Activated CD8-positive, alpha-beta T cell treated with anti-CD3 and anti-CD28 coated beads for 36 hours (primary cell): ENCODE measurements at regions not wholly inside any gene's neighbourhood (a gene's known extent, or its start where the extent isn't known, plus 50 kb on each side); places are given as distances from the start of the nearest gene placed in this dataset.

Experiments
- ATAC-seq: fragments of 200-7000 bp; cut with Tn5 transposase; one replicate; pipeline ENCODE4 v1.10.0; 2021; ENCODE audit warnings: mild to moderate bottlenecking, moderate library complexity
- CTCF ChIA-PET: fragments of 350-600 bp; sonication (Branson Sonifier 250); formaldehyde crosslinking; loops from one replicate; lab custom pipeline; 2021; ENCODE audit warnings: antibody characterized with exemption; lab: Charles Lee
- POLR2A ChIA-PET: fragments of 350-600 bp; sonication (Branson Sonifier 250); formaldehyde crosslinking; loops from one replicate; lab custom pipeline; 2021; ENCODE audit warnings: antibody characterized with exemption; lab: Charles Lee
- DNase-seq: peaks from one replicate; pipeline ENCODE4 v3.0.0-alpha.2; 2020
- H3K27ac Mint-ChIP-seq: one replicate; pipeline ENCODE4 v1.8.0; 2021; ENCODE audit warnings: mild to moderate bottlenecking, mixed read lengths
- H3K27me3 Mint-ChIP-seq: one replicate; pipeline ENCODE4 v1.8.0; 2021; ENCODE audit warnings: mixed read lengths
- H3K36me3 Mint-ChIP-seq: one replicate; pipeline ENCODE4 v1.8.0; 2021; ENCODE audit warnings: low read depth, mixed read lengths
- H3K4me1 Mint-ChIP-seq: one replicate; pipeline ENCODE4 v1.8.0; 2021; ENCODE audit warnings: low read depth, mixed read lengths
- H3K4me3 Mint-ChIP-seq: one replicate; pipeline ENCODE4 v1.8.0; 2021; ENCODE audit warnings: mild to moderate bottlenecking, moderate library complexity, mixed read lengths
- H3K9me3 Mint-ChIP-seq: one replicate; pipeline ENCODE4 v1.8.0; 2021; ENCODE audit warnings: mixed read lengths
- CTCF ChIP-seq: fragments of 200-600 bp; IDR thresholded peaks from one replicate; pipeline ENCODE4 v1.8.0; 2022; ENCODE audit warnings: antibody characterized with exemption, mild to moderate bottlenecking
- intact Hi-C: fragments of 100-400 bp; cut with micrococcal nuclease; formaldehyde crosslinking; loops from one replicate; pipeline ENCODE4 v1.10.0; 2022

GRCh38 chr6:142551274-142551811 is 249.5 kb downstream of the ADGRG6 start:
- Mint-ChIP-seq H3K27ac (no peak overlapping the region), H3K4me3 (no peak overlapping the region), H3K9me3 (no peaks in the 10 kb centered on the region), H3K27me3 (no peaks in the 10 kb centered on the region), H3K36me3 (no peaks in the 10 kb centered on the region), H3K4me1 (peaks cover 26% of the 10 kb centered on the region)
- ATAC-seq (peak; percentile 97), DNase-seq (peak; percentile 82)
- POLR2A ChIA-PET, result no interaction called here
- no peak for TF ChIP-seq CTCF
- CTCF ChIA-PET, result interaction anchor here (0.7 to 5.4 kb wide), 5 partner anchors 10 to 308 kb away, joined by 3 to 36 read pairs (median 5); no protein-coding TSS in a partner anchor
- intact Hi-C loops, result no loop called here

DNA sequence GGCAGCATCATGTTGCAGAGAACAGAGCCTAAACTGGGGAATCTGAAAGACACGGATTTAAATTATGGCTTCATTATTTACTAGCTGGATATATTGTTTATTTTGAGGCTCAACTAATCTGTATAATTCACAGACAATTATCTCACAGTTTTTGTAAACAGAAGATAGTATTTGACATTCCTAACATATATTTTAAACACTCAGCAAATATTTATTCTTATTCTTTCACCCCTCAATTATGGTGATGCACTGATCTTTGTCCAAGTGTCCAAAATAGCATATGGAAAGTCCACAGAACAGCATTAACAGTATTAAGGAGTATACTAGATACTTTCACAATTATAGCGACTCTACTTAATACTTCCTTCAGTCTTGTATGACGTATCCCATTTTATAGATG is 257.0 kb downstream of the ADGRG6 start:
- Mint-ChIP-seq H3K27me3 (no peaks in the 10 kb centered on the region), H3K4me3 (no peak overlapping the region), H3K4me1 (peaks cover 18% of the 10 kb centered on the region), H3K27ac (no peak overlapping the region), H3K36me3 (no peaks in the 10 kb centered on the region), H3K9me3 (peaks cover 4% of the 10 kb centered on the region)
- TF ChIP-seq CTCF, result no peak
- DNase-seq (no peak), ATAC-seq (no peak)
- intact Hi-C loops, result no loop called here
- POLR2A ChIA-PET, result no interaction called here
- CTCF ChIA-PET, result interaction anchor here (0.6 to 2.4 kb wide), 4 partner anchors 8 to 281 kb away, joined by 3 to 6 read pairs (median 4); no protein-coding TSS in a partner anchor

GRCh38 chr6:142561511-142562265 is 259.9 kb downstream of the ADGRG6 start:
- peak overlapping the region; percentile 25 for H3K27ac Mint-ChIP-seq
- intact Hi-C loops, result loop anchor here (10.0 kb wide), 2 partner anchors 123 to 863 kb away; no protein-coding TSS in a partner anchor
- POLR2A ChIA-PET, result no interaction called here

GRCh38 chr6:142562865-142563264 is 261.1 kb downstream of the ADGRG6 start:
- ATAC-seq (no peak), DNase-seq (no peak)
- peaks cover 30% of the 10 kb centered on the region for H3K4me1 Mint-ChIP-seq
- ChIA-PET CTCF (no interaction called here), POLR2A (no interaction called here)
- H3K9me3 Mint-ChIP-seq, result peaks cover 4% of the 10 kb centered on the region
- no peaks in the 10 kb centered on the region for H3K36me3 Mint-ChIP-seq
- no peak for TF ChIP-seq CTCF
- H3K4me3 Mint-ChIP-seq, result no peak overlapping the region
- intact Hi-C loops, result loop anchor here (10.0 kb wide), 2 partner anchors 122 to 862 kb away; no protein-coding TSS in a partner anchor
- no peaks in the 10 kb centered on the region for H3K27me3 Mint-ChIP-seq
- no peak overlapping the region for H3K27ac Mint-ChIP-seq

More at GRCh38 chr6:142561511-142562265, 259.9 kb downstream of the ADGRG6 start:
- H3K4me3 Mint-ChIP-seq, result no peak overlapping the region
- DNase-seq (no peak), ATAC-seq (peak; percentile 20)
- CTCF ChIA-PET, result interaction anchor here (0.7 to 1.4 kb wide), 3 partner anchors 10 to 131 kb away, joined by 3 to 5 read pairs (median 4); no protein-coding TSS in a partner anchor
- TF ChIP-seq CTCF, result no peak
- peaks cover 4% of the 10 kb centered on the region for H3K9me3 Mint-ChIP-seq
- H3K4me1 Mint-ChIP-seq, result peaks cover 19% of the 10 kb centered on the region
- H3K36me3 Mint-ChIP-seq, result no peaks in the 10 kb centered on the region
- H3K27me3 Mint-ChIP-seq, result no peaks in the 10 kb centered on the region
